CD14-positive monocyte (primary cell): ENCODE measurements at regions not wholly inside any gene's neighbourhood (a gene's known extent, or its start where the extent isn't known, plus 50 kb on each side); places are given as distances from the start of the nearest gene placed in this dataset.

Experiments
- DNase-seq, 3 donors: peaks; one replicate each; pipeline ENCODE4 v3.0.0-alpha.2; 2011 to 2022
- H2AFZ ChIP-seq: 2 replicates; pipeline ENCODE4 v1.6.0; 2012; ENCODE audit warnings: mild to moderate bottlenecking, low read depth, low read length, inconsistent platforms; ENCODE audit not compliant: insufficient read depth, poor library complexity, severe bottlenecking
- H3K27ac ChIP-seq, 2 donors: 1 replicate in 1 of 2; 2 replicates in 1 of 2; pipeline ENCODE4 v1.5.1; 2012 to 2013; ENCODE audit warnings: low read length in 2 of 2, control low read depth in 1 of 2, inconsistent platforms in 1 of 2, low read depth in 1 of 2, mild to moderate bottlenecking in 1 of 2
- H3K27me3 ChIP-seq, 2 donors: one replicate each; pipeline versions ENCODE4 v1.6.0 to v1.6.1; 2011 to 2013; ENCODE audit warnings: low read length in 2 of 2; ENCODE audit not compliant: control insufficient read depth in 2 of 2, insufficient read depth in 2 of 2
- H3K36me3 ChIP-seq, 2 donors: replicated peaks in 1 of 2; 1 replicate in 1 of 2; 2 replicates in 1 of 2; pipeline versions ENCODE4 v1.5.1 to v1.6.1; 2012 to 2013; ENCODE audit warnings: low read length in 2 of 2, control low read depth in 1 of 2, inconsistent platforms in 1 of 2, mild to moderate bottlenecking in 1 of 2; ENCODE audit not compliant: insufficient read depth in 2 of 2, control insufficient read depth in 1 of 2
- H3K4me1 ChIP-seq, 2 donors: 1 replicate in 1 of 2; 2 replicates in 1 of 2; pipeline versions ENCODE4 v1.5.1 to v1.6.1; 2012 to 2013; ENCODE audit warnings: low read length in 2 of 2, control low read depth in 1 of 2, inconsistent platforms in 1 of 2, mild to moderate bottlenecking in 1 of 2, moderate library complexity in 1 of 2; ENCODE audit not compliant: insufficient read depth in 2 of 2, control insufficient read depth in 1 of 2
- H3K4me2 ChIP-seq: replicated peaks from 2 replicates; pipeline ENCODE3; 2012; ENCODE audit warnings: low read length, moderate library complexity, mild to moderate bottlenecking; ENCODE audit not compliant: poor library complexity, severe bottlenecking; ENCODE audit errors: extremely low read depth
- H3K4me3 ChIP-seq, 3 experiments: fragments of 200-600 bp in 1 of 3; sonication (generic) in 1 of 3; replicated peaks in 1 of 3; 1 replicate in 2 of 3; 2 replicates in 1 of 3; pipeline ENCODE4 v1.5.1; 2011 to 2013; ENCODE audit warnings: low read length in 3 of 3, mild to moderate bottlenecking in 3 of 3, control low read depth in 2 of 3, low read depth in 2 of 3, inconsistent platforms in 1 of 3, moderate library complexity in 1 of 3
- H3K79me2 ChIP-seq: 2 replicates; pipeline ENCODE4 v1.6.0; 2012; ENCODE audit warnings: mild to moderate bottlenecking, control low read depth, inconsistent platforms, low read length, moderate library complexity; ENCODE audit not compliant: insufficient read depth
- H3K9ac ChIP-seq: 2 replicates; pipeline ENCODE4 v1.6.0; 2017; ENCODE audit warnings: low read length, mild to moderate bottlenecking; ENCODE audit not compliant: insufficient read depth, poor library complexity, severe bottlenecking
- H3K9me3 ChIP-seq, 2 donors: replicated peaks in 1 of 2; 1 replicate in 1 of 2; 2 replicates in 1 of 2; pipeline versions ENCODE4 v1.5.1 to v1.6.1; 2012 to 2013; ENCODE audit warnings: low read length in 2 of 2, control low read depth in 1 of 2; ENCODE audit not compliant: control insufficient read depth in 1 of 2, insufficient read depth in 1 of 2
- H4K20me1 ChIP-seq: 2 replicates; pipeline ENCODE4 v1.6.0; 2012; ENCODE audit warnings: mild to moderate bottlenecking, low read length, control low read depth, moderate library complexity; ENCODE audit not compliant: insufficient read depth
- H3K27ac Mint-ChIP-seq, 7 donors: one replicate each; pipeline ENCODE4 v1.8.0; 2020; ENCODE audit warnings: mild to moderate bottlenecking in 7 of 7, mixed read lengths in 7 of 7, moderate library complexity in 6 of 7, inconsistent platforms in 2 of 7
- H3K27me3 Mint-ChIP-seq, 3 donors: one replicate each; pipeline ENCODE4 v1.8.0; 2021 to 2022; ENCODE audit warnings: low read depth in 3 of 3, mild to moderate bottlenecking in 3 of 3, mixed read lengths in 3 of 3, moderate library complexity in 3 of 3, inconsistent platforms in 1 of 3
- H3K36me3 Mint-ChIP-seq, 2 donors: one replicate each; pipeline ENCODE4 v1.8.0; 2020; ENCODE audit warnings: mixed read lengths in 2 of 2, inconsistent platforms in 1 of 2, mild to moderate bottlenecking in 1 of 2
- H3K4me1 Mint-ChIP-seq: one replicate; pipeline ENCODE4 v1.8.0; 2020; ENCODE audit warnings: mild to moderate bottlenecking, mixed read lengths
- H3K4me3 Mint-ChIP-seq, 2 donors: one replicate each; pipeline ENCODE4 v1.8.0; 2020; ENCODE audit warnings: mild to moderate bottlenecking in 2 of 2, mixed read lengths in 2 of 2, moderate library complexity in 1 of 2
- H3K9me3 Mint-ChIP-seq, 7 donors: one replicate each; pipeline ENCODE4 v1.8.0; 2020 to 2022; ENCODE audit warnings: mixed read lengths in 7 of 7, mild to moderate bottlenecking in 6 of 7, moderate library complexity in 6 of 7, inconsistent platforms in 2 of 7
- WGBS: methylation state at CpG from one replicate; pipeline ENCODE4 v1.1.5; 2013; ENCODE audit warnings: missing lambda C conversion rate; ENCODE audit not compliant: insufficient coverage; 5-methylcytosine and 5-hydroxymethylcytosine counted together
- intact Hi-C, 2 donors: fragments of 100-400 bp; cut with micrococcal nuclease; formaldehyde crosslinking; loops; one replicate each; pipeline versions ENCODE4 v1.15.0 to v1.15.1; 2023
- TF ChIP-seq, protein P1 (sequence below): fragments of 200-600 bp; IDR thresholded peaks from one replicate; pipeline ENCODE4 v1.8.0; 2022; ENCODE audit warnings: antibody characterized with exemption, mild to moderate bottlenecking

GRCh38 chr2:58364098-58364497, 123.0 kb upstream of the FANCL start:
- Histone ChIP-seq H2AFZ (no peak overlapping the region), H3K4me3 (no peak overlapping the region), H3K27me3 (no peaks in the 10 kb centered on the region), H3K4me1 (no peaks in the 10 kb centered on the region), H3K27ac (no peak overlapping the region), H3K4me2 (no peak overlapping the region), H3K36me3 (no peaks in the 10 kb centered on the region), H3K79me2 (no peaks in the 10 kb centered on the region), H4K20me1 (no peaks in the 10 kb centered on the region), H3K9me3 (no peaks in the 10 kb centered on the region), H3K9ac (no peak overlapping the region)
- Mint-ChIP-seq H3K4me1 (no peaks in the 10 kb centered on the region), H3K27ac (no peak overlapping the region), H3K9me3 (peaks cover 0 to 5% (median 2%) of the 10 kb centered on the region in 7 donors), H3K27me3 (no peaks in the 10 kb centered on the region), H3K36me3 (no peaks in the 10 kb centered on the region), H3K4me3 (no peak overlapping the region)
- no peak for DNase-seq
- intact Hi-C loops: no loop called here
- WGBS: no CpG with 5 or more reads among the region's 4 CpGs
- TF ChIP-seq, protein P1, sequence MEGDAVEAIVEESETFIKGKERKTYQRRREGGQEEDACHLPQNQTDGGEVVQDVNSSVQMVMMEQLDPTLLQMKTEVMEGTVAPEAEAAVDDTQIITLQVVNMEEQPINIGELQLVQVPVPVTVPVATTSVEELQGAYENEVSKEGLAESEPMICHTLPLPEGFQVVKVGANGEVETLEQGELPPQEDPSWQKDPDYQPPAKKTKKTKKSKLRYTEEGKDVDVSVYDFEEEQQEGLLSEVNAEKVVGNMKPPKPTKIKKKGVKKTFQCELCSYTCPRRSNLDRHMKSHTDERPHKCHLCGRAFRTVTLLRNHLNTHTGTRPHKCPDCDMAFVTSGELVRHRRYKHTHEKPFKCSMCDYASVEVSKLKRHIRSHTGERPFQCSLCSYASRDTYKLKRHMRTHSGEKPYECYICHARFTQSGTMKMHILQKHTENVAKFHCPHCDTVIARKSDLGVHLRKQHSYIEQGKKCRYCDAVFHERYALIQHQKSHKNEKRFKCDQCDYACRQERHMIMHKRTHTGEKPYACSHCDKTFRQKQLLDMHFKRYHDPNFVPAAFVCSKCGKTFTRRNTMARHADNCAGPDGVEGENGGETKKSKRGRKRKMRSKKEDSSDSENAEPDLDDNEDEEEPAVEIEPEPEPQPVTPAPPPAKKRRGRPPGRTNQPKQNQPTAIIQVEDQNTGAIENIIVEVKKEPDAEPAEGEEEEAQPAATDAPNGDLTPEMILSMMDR: no peak

GRCh38 chr2:58358026-58358425, 116.9 kb upstream of the FANCL start:
- no peak overlapping the region for H3K4me2 ChIP-seq
- no peaks in the 10 kb centered on the region for H3K4me1 Mint-ChIP-seq
- H3K4me1 ChIP-seq: no peaks in the 10 kb centered on the region
- H3K9me3 ChIP-seq: no peaks in the 10 kb centered on the region
- no peak overlapping the region for H3K27ac ChIP-seq
- no peak overlapping the region for H3K27ac Mint-ChIP-seq
- no peaks in the 10 kb centered on the region for H3K36me3 Mint-ChIP-seq
- TF ChIP-seq, protein P1: no peak
- no peak for DNase-seq
- H3K27me3 ChIP-seq: no peaks in the 10 kb centered on the region
- WGBS: 100% methylated on average over 1 of the region's 1 CpG
- H3K4me3 ChIP-seq: no peak overlapping the region
- no peak overlapping the region for H3K9ac ChIP-seq
- intact Hi-C loops: no loop called here
- H3K9me3 Mint-ChIP-seq: peaks cover 0 to 2% (median 0%) of the 10 kb centered on the region in 7 donors
- H3K4me3 Mint-ChIP-seq: no peak overlapping the region
- no peaks in the 10 kb centered on the region for H4K20me1 ChIP-seq
- no peak overlapping the region for H2AFZ ChIP-seq
- H3K79me2 ChIP-seq: no peaks in the 10 kb centered on the region
- H3K36me3 ChIP-seq: no peaks in the 10 kb centered on the region
- no peaks in the 10 kb centered on the region for H3K27me3 Mint-ChIP-seq
